Mesodermal cell (in vitro differentiated cells): ENCODE measurements at regions not wholly inside any gene's neighbourhood (a gene's known extent, or its start where the extent isn't known, plus 50 kb on each side); places are given as distances from the start of the nearest gene placed in this dataset.

Experiments
- H3K27ac ChIP-seq: 2 replicates; pipeline ENCODE4 v1.7.0; 2013; ENCODE audit warnings: mild to moderate bottlenecking, low read depth, low read length, moderate library complexity; ENCODE audit not compliant: severe bottlenecking
- H3K36me3 ChIP-seq: 2 replicates; pipeline ENCODE4 v1.7.1; 2013; ENCODE audit warnings: mild to moderate bottlenecking, low read length, moderate library complexity; ENCODE audit not compliant: control insufficient read depth, insufficient read depth
- H3K4me1 ChIP-seq: one replicate; pipeline ENCODE4 v1.7.1; 2013; ENCODE audit warnings: mild to moderate bottlenecking, low read length; ENCODE audit not compliant: insufficient read depth, control insufficient read depth, poor library complexity, severe bottlenecking
- H3K4me3 ChIP-seq: 2 replicates; pipeline ENCODE4 v1.7.0; 2013; ENCODE audit warnings: low read length, control low read depth, mild to moderate bottlenecking; ENCODE audit not compliant: insufficient read depth, poor library complexity, severe bottlenecking; ENCODE audit errors: extremely low read depth
- H3K9me3 ChIP-seq: 2 replicates; pipeline ENCODE4 v1.7.1; 2013; ENCODE audit warnings: mild to moderate bottlenecking, low read length, moderate library complexity; ENCODE audit not compliant: control insufficient read depth
- WGBS, 2 experiments: methylation state at CpG; one replicate each; pipeline ENCODE4 v1.1.5; 2013; ENCODE audit warnings: missing lambda C conversion rate in 2 of 2; ENCODE audit not compliant: insufficient coverage in 2 of 2; 5-methylcytosine and 5-hydroxymethylcytosine counted together

DNA sequence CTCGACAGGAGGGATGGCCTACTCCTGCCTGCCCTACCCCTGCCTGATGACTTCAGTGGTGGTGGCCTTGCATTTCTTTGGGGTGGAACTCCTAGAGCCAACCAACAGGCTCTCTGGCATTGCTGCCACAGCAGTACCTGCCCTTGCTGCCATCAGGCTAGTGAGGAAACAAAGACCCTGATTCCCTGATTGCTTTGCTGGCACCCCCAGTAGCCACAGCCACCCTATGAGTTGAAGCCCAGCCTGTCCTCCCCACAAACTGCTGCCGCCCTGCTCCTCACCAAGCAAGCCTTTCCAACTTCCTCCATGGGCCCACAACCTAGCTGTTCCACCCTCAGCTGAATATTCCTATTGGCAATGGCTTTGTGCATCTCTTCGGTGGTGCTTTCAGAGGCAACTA, 52.5 kb upstream of the KHDRBS2 start:
- no peaks in the 10 kb centered on the region for H3K4me1 ChIP-seq
- no peak overlapping the region for H3K4me3 ChIP-seq
- no peak overlapping the region for H3K27ac ChIP-seq
- H3K9me3 ChIP-seq = no peaks in the 10 kb centered on the region
- H3K36me3 ChIP-seq = no peaks in the 10 kb centered on the region
- 81 to 96% methylated on average over 2 of the region's 3 CpGs for WGBS, 2 experiments
